Umbilical cord (tissue), 1 donor: ENCODE measurements at regions not wholly inside any gene's neighbourhood (a gene's known extent, or its start where the extent isn't known, plus 50 kb on each side); places are given as distances from the start of the nearest gene placed in this dataset.
"Not testable (repeated sequence)": the region's sequence is repeated elsewhere in the genome, so short reads cannot be mapped to it uniquely, and the experiment has no call there.

Experiments
- DNase-seq: peaks from one replicate; pipeline ENCODE4 v3.0.0-alpha.2; 2015; ENCODE audit warnings: low spot score

GRCh38 chr1:197985351-197985750 lies 68.2 kb downstream of the LHX9 start:
- DNase-seq = no peak

- no peak for DNase-seq
Measured at GRCh38 chr1:197986817-197987216, 69.6 kb downstream of the LHX9 start.

GRCh38 chr1:197987294-197987693 lies 70.1 kb downstream of the LHX9 start:
- no peak for DNase-seq

- not testable (repeated sequence) for DNase-seq
Measured at GRCh38 chr1:197988581-197988980, 71.4 kb downstream of the LHX9 start.

GRCh38 chr1:197989058-197989457 lies 71.9 kb downstream of the LHX9 start:
- no peak for DNase-seq

- DNase-seq = no peak
Measured at GRCh38 chr1:197991594-197991993, 74.4 kb downstream of the LHX9 start.

GRCh38 chr1:197994907-197995407 lies 77.8 kb downstream of the LHX9 start:
- DNase-seq = no peak

GRCh38 chr1:197995408-197996258 lies 78.5 kb downstream of the LHX9 start:
- DNase-seq = no peak

- DNase-seq = not testable (repeated sequence)
Measured at GRCh38 chr1:197996259-197996512, 79.0 kb downstream of the LHX9 start.

GRCh38 chr1:197998110-197998509 lies 80.9 kb downstream of the LHX9 start:
- DNase-seq = no peak

GRCh38 chr1:198001776-198002408 lies 84.7 kb downstream of the LHX9 start:
- DNase-seq = no peak

- no peak for DNase-seq
Measured at GRCh38 chr1:198003468-198003867, 86.3 kb downstream of the LHX9 start.

GRCh38 chr1:198007011-198007410 lies 89.8 kb downstream of the LHX9 start:
- DNase-seq = no peak

- no peak for DNase-seq
Measured at GRCh38 chr1:198007687-198008607, 90.8 kb downstream of the LHX9 start.

GRCh38 chr1:198014355-198014754 lies 97.2 kb downstream of the LHX9 start:
- DNase-seq = no peak

- DNase-seq = no peak
Measured at GRCh38 chr1:198015309-198015708, 98.1 kb downstream of the LHX9 start.

GRCh38 chr1:198018529-198018928 lies 101.4 kb downstream of the LHX9 start:
- no peak for DNase-seq

- no peak for DNase-seq
Measured at GRCh38 chr1:198019126-198019525, 102.0 kb downstream of the LHX9 start.

- DNase-seq = no peak
Measured at GRCh38 chr1:198024336-198024735, 107.2 kb downstream of the LHX9 start.

- no peak for DNase-seq
Measured at GRCh38 chr1:198024782-198025181, 107.6 kb downstream of the LHX9 start.

- peak; percentile 1 for DNase-seq
Measured at GRCh38 chr1:198030682-198031081, 113.5 kb downstream of the LHX9 start.

GRCh38 chr1:198031086-198031485 lies 113.9 kb downstream of the LHX9 start:
- DNase-seq = no peak
